HG03196 (cell line): ENCODE measurements at regions not wholly inside any gene's neighbourhood (a gene's known extent, or its start where the extent isn't known, plus 50 kb on each side); places are given as distances from the start of the nearest gene placed in this dataset.

Source experiments
- ATAC-seq: cut with Tn5 transposase; IDR thresholded peaks from one replicate; pipeline ENCODE4 v1.9.1; 2021; ENCODE audit not compliant: unreplicated experiment

- ATAC-seq = no peak
Measured at GRCh38 chr19:28217022-28217421, 995.9 kb downstream of the UQCRFS1 start.

GRCh38 chr19:28213470-28214082, 999.4 kb downstream of the UQCRFS1 start:
- no peak for ATAC-seq

GRCh38 chr19:28210886-28211285, 1002.1 kb downstream of the UQCRFS1 start:
- no peak for ATAC-seq

- ATAC-seq = no peak
Measured at GRCh38 chr19:28208745-28209144, 1004.2 kb downstream of the UQCRFS1 start.

- ATAC-seq = no peak
Measured at GRCh38 chr19:28207244-28207643, 1005.7 kb downstream of the UQCRFS1 start.

- ATAC-seq = no peak
Measured at GRCh38 chr19:28201462-28201943, 1011.4 kb downstream of the UQCRFS1 start.

- no peak for ATAC-seq
Measured at GRCh38 chr19:28199323-28199722, 1013.6 kb downstream of the UQCRFS1 start.

GRCh38 chr19:28196961-28197360, 1016.0 kb downstream of the UQCRFS1 start:
- no peak for ATAC-seq

GRCh38 chr19:28196101-28196500, 1016.9 kb downstream of the UQCRFS1 start:
- no peak for ATAC-seq

- no peak for ATAC-seq
Measured at GRCh38 chr19:28185646-28186045, 1027.3 kb downstream of the UQCRFS1 start.

- ATAC-seq = no peak
Measured at GRCh38 chr19:28184997-28185396, 1028.0 kb downstream of the UQCRFS1 start.

GRCh38 chr19:28176193-28176592, 1036.8 kb downstream of the UQCRFS1 start:
- no peak for ATAC-seq

GRCh38 chr19:28171983-28172382, 1041.0 kb downstream of the UQCRFS1 start:
- ATAC-seq = no peak

- no peak for ATAC-seq
Measured at GRCh38 chr19:28170066-28170465, 1042.9 kb downstream of the UQCRFS1 start.

- no peak for ATAC-seq
Measured at GRCh38 chr19:28169168-28169887, 1043.6 kb downstream of the UQCRFS1 start.

GRCh38 chr19:28168557-28168956, 1044.4 kb downstream of the UQCRFS1 start:
- no peak for ATAC-seq

- ATAC-seq = no peak
Measured at GRCh38 chr19:28166025-28166424, 1046.9 kb downstream of the UQCRFS1 start.

GRCh38 chr19:28164214-28164613, 1048.7 kb downstream of the UQCRFS1 start:
- ATAC-seq = no peak

- no peak for ATAC-seq
Measured at GRCh38 chr19:28159065-28159464, 1053.9 kb downstream of the UQCRFS1 start.

GRCh38 chr19:28155265-28155664, 1057.7 kb downstream of the UQCRFS1 start:
- no peak for ATAC-seq

GRCh38 chr19:28154077-28154476, 1058.9 kb downstream of the UQCRFS1 start:
- no peak for ATAC-seq

GRCh38 chr19:28153123-28153522, 1059.8 kb downstream of the UQCRFS1 start:
- ATAC-seq = no peak

- no peak for ATAC-seq
Measured at GRCh38 chr19:28152195-28152594, 1060.8 kb downstream of the UQCRFS1 start.
